HG02852 (cell line): ENCODE measurements at regions not wholly inside any gene's neighbourhood (a gene's known extent, or its start where the extent isn't known, plus 50 kb on each side); places are given as distances from the start of the nearest gene placed in this dataset.
A peak's percentile ranks its signal among the peaks of the same experiment; 100 is the strongest.

Experiments
- ATAC-seq: cut with Tn5 transposase; IDR thresholded peaks from one replicate; pipeline ENCODE4 v1.9.1; 2021; ENCODE audit warnings: mild to moderate bottlenecking, moderate library complexity; ENCODE audit not compliant: unreplicated experiment

- no peak for ATAC-seq
Measured at GRCh38 chr11:32003335-32003734, 87.5 kb upstream of the RCN1 start.

GRCh38 chr11:32002311-32002710, 88.6 kb upstream of the RCN1 start:
- ATAC-seq: no peak

- ATAC-seq: no peak
Measured at GRCh38 chr11:31997955-31998354, 92.9 kb upstream of the RCN1 start.

- no peak for ATAC-seq
Measured at GRCh38 chr11:31996159-31996881, 94.6 kb upstream of the RCN1 start.

GRCh38 chr11:31995525-31996094, 95.3 kb upstream of the RCN1 start:
- peak; percentile 90 for ATAC-seq

GRCh38 chr11:31995032-31995431, 95.8 kb upstream of the RCN1 start:
- no peak for ATAC-seq

GRCh38 chr11:31987118-31988005, 103.5 kb upstream of the RCN1 start:
- no peak for ATAC-seq

GRCh38 chr11:31986201-31986889, 104.5 kb upstream of the RCN1 start:
- ATAC-seq: no peak

GRCh38 chr11:31981457-31981856, 109.4 kb upstream of the RCN1 start:
- no peak for ATAC-seq

GRCh38 chr11:31977343-31977742, 113.5 kb upstream of the RCN1 start:
- no peak for ATAC-seq

- ATAC-seq: no peak
Measured at GRCh38 chr11:31974366-31975136, 116.3 kb upstream of the RCN1 start.

- ATAC-seq: no peak
Measured at GRCh38 chr11:31973172-31973571, 117.7 kb upstream of the RCN1 start.

- ATAC-seq: no peak
Measured at GRCh38 chr11:31972623-31973022, 118.3 kb upstream of the RCN1 start.

- no peak for ATAC-seq
Measured at GRCh38 chr11:31969359-31969702, 121.5 kb upstream of the RCN1 start.

- ATAC-seq: no peak
Measured at GRCh38 chr11:31968461-31969358, 122.2 kb upstream of the RCN1 start.

- no peak for ATAC-seq
Measured at GRCh38 chr11:31967404-31968130, 123.3 kb upstream of the RCN1 start.

GRCh38 chr11:31966846-31967245, 124.0 kb upstream of the RCN1 start:
- no peak for ATAC-seq

GRCh38 chr11:31964181-31964580, 126.7 kb upstream of the RCN1 start:
- no peak for ATAC-seq

- no peak for ATAC-seq
Measured at GRCh38 chr11:31960126-31960525, 130.7 kb upstream of the RCN1 start.
